Kidney (tissue), 13 donors: ENCODE measurements at regions not wholly inside any gene's neighbourhood (a gene's known extent, or its start where the extent isn't known, plus 50 kb on each side); places are given as distances from the start of the nearest gene placed in this dataset.

Experiments
- DNase-seq, 5 donors: peaks; one replicate each; pipeline ENCODE4 v3.0.0-alpha.2; 2013 to 2020
- FAIRE-seq: peaks from 2 replicates; lab custom pipeline; 2012; peaks lifted over from hg19 to GRCh38; lab: Jason Lieb, UNC
- H3K27ac ChIP-seq, 2 donors: one replicate each; pipeline ENCODE4 v1.7.0; 2013; ENCODE audit warnings: low read depth in 2 of 2, low read length in 2 of 2, inconsistent platforms in 1 of 2
- H3K27me3 ChIP-seq: one replicate; pipeline ENCODE4 v1.7.1; 2013; ENCODE audit warnings: low read length, inconsistent platforms; ENCODE audit not compliant: control insufficient read depth, insufficient read depth
- H3K36me3 ChIP-seq, 3 donors: one replicate each; pipeline versions ENCODE4 v1.7.0 to v1.7.1; 2013; ENCODE audit warnings: low read length in 3 of 3, control low read depth in 1 of 3, inconsistent platforms in 1 of 3; ENCODE audit not compliant: insufficient read depth in 3 of 3, control insufficient read depth in 2 of 3
- H3K4me1 ChIP-seq, 3 donors: one replicate each; pipeline versions ENCODE4 v1.7.0 to v1.7.1; 2013; ENCODE audit warnings: low read length in 3 of 3, inconsistent platforms in 1 of 3, low read depth in 1 of 3; ENCODE audit not compliant: control insufficient read depth in 2 of 3, insufficient read depth in 2 of 3
- H3K4me3 ChIP-seq, 3 donors: one replicate each; pipeline versions ENCODE4 v1.7.0 to v1.8.1; 2013; ENCODE audit warnings: low read length in 3 of 3, control low read depth in 1 of 3, inconsistent platforms in 1 of 3
- H3K9ac ChIP-seq, 3 donors: one replicate each; pipeline versions ENCODE4 v1.7.0 to v1.7.1; 2013; ENCODE audit warnings: low read length in 3 of 3, control low read depth in 1 of 3, inconsistent platforms in 1 of 3
- H3K9me3 ChIP-seq, 3 donors: one replicate each; pipeline versions ENCODE4 v1.7.0 to v1.7.1; 2013; ENCODE audit warnings: low read length in 3 of 3, control low read depth in 1 of 3, inconsistent platforms in 1 of 3; ENCODE audit not compliant: control insufficient read depth in 2 of 3, insufficient read depth in 1 of 3
- intact Hi-C: fragments of 100-400 bp; cut with DNase I; formaldehyde crosslinking; loops from one replicate; pipeline ENCODE4 v1.11.1; 2022
- TF ChIP-seq, protein P1 (sequence below): IDR thresholded peaks from 3 replicates; pipeline ENCODE4 v1.5.1; 2012; ENCODE audit warnings: mild to moderate bottlenecking, moderate library complexity, borderline replicate concordance; ENCODE audit not compliant: insufficient read depth; ENCODE audit errors: extremely low read depth
- donor health status: control.
- donor health status: control.
- donor health status: control.
- donor health status: control.
- donor health status: control.
- donor health status: DM: yes; HTN: yes; CAD: no.
- donor health status: Normal renal cell carcinoma (clear cell type).

- no peak overlapping the region for H3K27ac ChIP-seq
- no peak for FAIRE-seq
- peaks cover 0 to 2% (median 0%) of the 10 kb centered on the region in 3 donors for H3K36me3 ChIP-seq
- no peaks in the 10 kb centered on the region for H3K4me1 ChIP-seq
- H3K9ac ChIP-seq: no peak overlapping the region
- TF ChIP-seq, protein P1, sequence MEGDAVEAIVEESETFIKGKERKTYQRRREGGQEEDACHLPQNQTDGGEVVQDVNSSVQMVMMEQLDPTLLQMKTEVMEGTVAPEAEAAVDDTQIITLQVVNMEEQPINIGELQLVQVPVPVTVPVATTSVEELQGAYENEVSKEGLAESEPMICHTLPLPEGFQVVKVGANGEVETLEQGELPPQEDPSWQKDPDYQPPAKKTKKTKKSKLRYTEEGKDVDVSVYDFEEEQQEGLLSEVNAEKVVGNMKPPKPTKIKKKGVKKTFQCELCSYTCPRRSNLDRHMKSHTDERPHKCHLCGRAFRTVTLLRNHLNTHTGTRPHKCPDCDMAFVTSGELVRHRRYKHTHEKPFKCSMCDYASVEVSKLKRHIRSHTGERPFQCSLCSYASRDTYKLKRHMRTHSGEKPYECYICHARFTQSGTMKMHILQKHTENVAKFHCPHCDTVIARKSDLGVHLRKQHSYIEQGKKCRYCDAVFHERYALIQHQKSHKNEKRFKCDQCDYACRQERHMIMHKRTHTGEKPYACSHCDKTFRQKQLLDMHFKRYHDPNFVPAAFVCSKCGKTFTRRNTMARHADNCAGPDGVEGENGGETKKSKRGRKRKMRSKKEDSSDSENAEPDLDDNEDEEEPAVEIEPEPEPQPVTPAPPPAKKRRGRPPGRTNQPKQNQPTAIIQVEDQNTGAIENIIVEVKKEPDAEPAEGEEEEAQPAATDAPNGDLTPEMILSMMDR: no peak
- no peaks in the 10 kb centered on the region for H3K9me3 ChIP-seq
- intact Hi-C loops: no loop called here
- H3K27me3 ChIP-seq: peaks cover 2% of the 10 kb centered on the region
- DNase-seq: peak in 1 of 5 donors; percentile 25
- H3K4me3 ChIP-seq: no peak overlapping the region
Measured at GRCh38 chr1:30637183-30637980, 86.0 kb downstream of the MATN1 start.

GRCh38 chr1:30636621-30637020 lies 86.8 kb downstream of the MATN1 start:
- no peak overlapping the region for H3K9ac ChIP-seq
- H3K4me1 ChIP-seq: no peaks in the 10 kb centered on the region
- TF ChIP-seq, protein P1: no peak
- H3K27ac ChIP-seq: no peak overlapping the region
- intact Hi-C loops: no loop called here
- H3K27me3 ChIP-seq: peaks cover 2% of the 10 kb centered on the region
- H3K9me3 ChIP-seq: no peaks in the 10 kb centered on the region
- DNase-seq (peak in 1 of 5 donors; percentile 16), FAIRE-seq (no peak)
- H3K4me3 ChIP-seq: no peak overlapping the region
- peaks cover 0 to 2% (median 0%) of the 10 kb centered on the region in 3 donors for H3K36me3 ChIP-seq

- H3K9ac ChIP-seq: no peak overlapping the region
- peaks cover 0 to 2% (median 0%) of the 10 kb centered on the region in 3 donors for H3K36me3 ChIP-seq
- intact Hi-C loops: no loop called here
- H3K9me3 ChIP-seq: no peaks in the 10 kb centered on the region
- peak in 1 of 5 donors; percentile 24 for DNase-seq
- no peak overlapping the region for H3K27ac ChIP-seq
- peaks cover 2% of the 10 kb centered on the region for H3K27me3 ChIP-seq
- FAIRE-seq: no peak
- no peak overlapping the region for H3K4me3 ChIP-seq
- TF ChIP-seq, protein P1: no peak
- H3K4me1 ChIP-seq: no peaks in the 10 kb centered on the region
Measured at GRCh38 chr1:30635391-30635975, 87.9 kb downstream of the MATN1 start.
